ENCODE measurements at regions not wholly inside any gene's neighbourhood (a gene's known extent, or its start where the extent isn't known, plus 50 kb on each side); places are given as distances from the start of the nearest gene placed in this dataset.

- no peak for DNase-seq (ENCODE audit: low spot score)
Observed at GRCh38 chr20:51335329-51335841, 207.1 kb downstream of the NFATC2 start.

GRCh38 chr20:51334609-51335008 lies 207.9 kb downstream of the NFATC2 start:
- no peak for DNase-seq (ENCODE audit: low spot score)

GRCh38 chr20:51333971-51334370 lies 208.5 kb downstream of the NFATC2 start:
- no peak for DNase-seq (ENCODE audit: low spot score)

GRCh38 chr20:51333446-51333845 lies 209.1 kb downstream of the NFATC2 start:
- DNase-seq (ENCODE audit: low spot score) = no peak

GRCh38 chr20:51331481-51331880 lies 211.0 kb downstream of the NFATC2 start:
- no peak for DNase-seq (ENCODE audit: low spot score)

- no peak for DNase-seq (ENCODE audit: low spot score)
Observed at GRCh38 chr20:51329845-51330244, 212.7 kb downstream of the NFATC2 start.

- DNase-seq (ENCODE audit: low spot score) = no peak
Observed at GRCh38 chr20:51327251-51327841, 215.2 kb downstream of the NFATC2 start.

GRCh38 chr20:51326201-51326819 lies 216.2 kb downstream of the NFATC2 start:
- peak; percentile 64 for DNase-seq (ENCODE audit: low spot score)

GRCh38 chr20:51322164-51322707 lies 220.3 kb downstream of the NFATC2 start:
- DNase-seq (ENCODE audit: low spot score) = no peak

GRCh38 chr20:51321343-51322163 lies 221.0 kb downstream of the NFATC2 start:
- no peak for DNase-seq (ENCODE audit: low spot score)

GRCh38 chr20:51319522-51319921 lies 223.0 kb downstream of the NFATC2 start:
- DNase-seq (ENCODE audit: low spot score) = no peak

GRCh38 chr20:51318058-51318949 lies 224.2 kb downstream of the NFATC2 start:
- DNase-seq (ENCODE audit: low spot score) = peak; percentile 63

GRCh38 chr20:51315390-51315789 lies 227.1 kb downstream of the NFATC2 start:
- no peak for DNase-seq (ENCODE audit: low spot score)

GRCh38 chr20:51313358-51313827 lies 229.1 kb downstream of the NFATC2 start:
- DNase-seq (ENCODE audit: low spot score) = no peak

- DNase-seq (ENCODE audit: low spot score) = no peak
Observed at GRCh38 chr20:51312480-51312783, 230.1 kb downstream of the NFATC2 start.

GRCh38 chr20:51311636-51312479 lies 230.7 kb downstream of the NFATC2 start:
- DNase-seq (ENCODE audit: low spot score) = no peak

GRCh38 chr20:51310216-51310615 lies 232.3 kb downstream of the NFATC2 start:
- no peak for DNase-seq (ENCODE audit: low spot score)

- DNase-seq (ENCODE audit: low spot score) = no peak
Observed at GRCh38 chr20:51309128-51309527, 233.4 kb downstream of the NFATC2 start.

- DNase-seq (ENCODE audit: low spot score) = peak; percentile 87
Observed at GRCh38 chr20:51306521-51307358, 235.8 kb downstream of the NFATC2 start.

GRCh38 chr20:51306081-51306480 lies 236.4 kb downstream of the NFATC2 start:
- DNase-seq (ENCODE audit: low spot score) = no peak
